ENCODE measurements at regions not wholly inside any gene's neighbourhood (a gene's known extent, or its start where the extent isn't known, plus 50 kb on each side); places are given as distances from the start of the nearest gene placed in this dataset.

DNA sequence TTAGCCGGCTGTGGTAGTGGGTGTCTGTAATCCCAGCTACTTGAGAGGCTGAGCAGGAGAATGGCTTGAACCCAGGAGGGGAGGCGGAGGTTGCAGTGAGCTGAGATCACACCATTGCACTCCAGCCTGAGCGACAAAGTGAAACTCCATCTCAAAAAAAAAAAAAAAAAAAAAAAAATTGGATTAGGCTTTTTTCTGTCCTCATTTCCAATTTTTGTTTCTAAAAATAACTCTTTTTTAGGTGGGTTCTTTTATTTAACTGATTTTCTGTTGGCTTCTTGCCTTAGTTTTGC lies 863.7 kb downstream of the LRFN5 start:
- DNase-seq = no peak

DNA sequence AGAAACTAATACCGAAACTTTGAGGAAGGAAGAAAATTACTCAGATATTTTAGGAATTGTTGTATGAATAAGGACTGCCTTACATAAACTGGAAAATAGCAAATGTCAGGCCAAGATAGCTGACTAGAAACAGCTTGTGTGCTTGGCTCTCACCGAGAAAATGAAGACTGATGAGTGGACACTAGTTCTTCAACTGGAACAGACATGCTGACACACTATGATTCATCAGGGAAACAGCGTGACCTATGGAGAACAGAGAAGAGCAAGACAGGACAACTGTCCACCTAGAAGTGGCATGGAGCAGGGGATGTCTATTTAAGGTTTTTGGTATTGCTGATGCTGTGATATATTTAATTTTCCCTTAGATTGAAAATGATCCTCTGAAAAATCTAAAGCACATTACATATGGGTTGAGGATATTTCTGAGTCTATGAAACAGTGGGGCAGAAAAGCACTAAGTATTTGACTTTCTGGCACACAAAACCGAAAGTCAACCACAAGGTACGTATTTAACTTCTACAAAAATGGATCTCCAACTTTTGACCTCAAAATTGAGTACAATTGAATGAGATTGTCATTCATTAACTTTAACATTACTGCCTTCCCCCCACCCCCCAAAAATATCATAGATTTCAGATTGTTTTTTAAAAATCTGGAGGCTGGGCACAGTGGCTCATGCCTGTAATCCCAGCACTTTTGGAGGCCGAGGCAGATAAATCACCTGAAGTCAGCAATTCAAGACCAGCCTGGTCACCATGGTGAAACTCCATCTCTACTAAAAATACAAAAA lies 863.2 kb downstream of the LRFN5 start:
- DNase-seq = no peak

DNA sequence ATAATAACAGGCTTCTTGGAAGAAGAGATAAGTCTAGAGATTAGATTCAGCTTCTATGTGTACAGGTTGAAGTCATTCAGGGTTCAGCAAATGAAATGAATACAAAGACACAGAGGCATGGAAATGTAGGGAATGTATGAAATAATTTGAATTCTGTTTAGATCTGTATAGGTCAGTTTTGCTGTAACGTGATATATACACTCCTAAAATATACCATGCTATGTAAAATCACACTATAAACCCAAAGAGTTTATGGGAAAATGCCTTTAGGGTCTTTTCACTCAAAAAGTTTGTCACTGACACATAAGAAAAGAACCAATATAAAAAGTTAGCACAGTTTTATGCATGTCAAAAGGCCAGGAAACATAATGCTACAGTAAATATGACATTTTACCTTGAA lies 854.0 kb downstream of the LRFN5 start:
- DNase-seq = no peak

DNA sequence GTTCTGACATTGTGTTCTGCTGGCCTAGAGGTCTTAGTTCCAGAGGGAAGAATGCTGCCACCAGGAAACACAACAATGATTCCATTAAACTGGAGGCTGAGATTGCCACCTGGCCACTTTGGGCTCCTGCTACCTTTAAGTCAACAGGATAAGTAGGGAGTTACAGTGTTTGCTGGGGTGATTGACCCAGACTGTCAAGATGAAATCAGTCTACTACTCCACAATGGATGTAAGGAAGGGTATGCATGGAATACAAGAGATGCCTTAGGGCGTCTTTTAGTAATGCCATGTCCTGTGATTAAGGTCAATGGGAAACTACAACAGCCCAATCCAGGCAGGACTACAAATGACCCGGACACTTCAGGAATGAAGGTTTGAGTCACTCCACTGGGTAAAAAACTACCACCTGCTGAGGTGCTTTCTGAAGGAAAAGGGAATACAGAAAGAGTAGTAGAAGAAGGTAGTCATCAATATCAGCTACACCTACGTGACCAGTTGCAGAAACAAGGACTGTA lies 852.6 kb downstream of the LRFN5 start:
- DNase-seq = no peak

- no peak for DNase-seq
Measured at GRCh38 chr14:42441615-42442014, 834.9 kb downstream of the LRFN5 start.

DNA sequence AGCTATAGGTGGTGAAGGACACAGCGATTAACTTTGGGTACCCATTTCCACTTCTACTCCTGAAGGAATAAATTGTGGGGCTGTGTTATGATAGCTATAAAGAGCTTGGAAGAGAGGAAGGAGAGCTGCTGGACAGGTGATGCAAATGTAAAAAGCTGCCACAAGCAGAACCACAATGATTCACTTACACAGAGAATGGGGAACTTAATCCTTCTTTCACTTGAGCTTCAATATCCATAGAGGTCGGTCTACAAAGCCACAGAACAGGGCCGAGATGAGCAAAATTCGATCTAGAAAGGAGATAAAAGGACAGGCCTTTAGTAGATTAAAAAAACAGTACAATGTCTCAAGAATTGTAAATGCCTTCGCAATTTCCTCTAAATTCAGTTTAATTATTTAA lies 831.1 kb downstream of the LRFN5 start:
- DNase-seq = no peak

DNA sequence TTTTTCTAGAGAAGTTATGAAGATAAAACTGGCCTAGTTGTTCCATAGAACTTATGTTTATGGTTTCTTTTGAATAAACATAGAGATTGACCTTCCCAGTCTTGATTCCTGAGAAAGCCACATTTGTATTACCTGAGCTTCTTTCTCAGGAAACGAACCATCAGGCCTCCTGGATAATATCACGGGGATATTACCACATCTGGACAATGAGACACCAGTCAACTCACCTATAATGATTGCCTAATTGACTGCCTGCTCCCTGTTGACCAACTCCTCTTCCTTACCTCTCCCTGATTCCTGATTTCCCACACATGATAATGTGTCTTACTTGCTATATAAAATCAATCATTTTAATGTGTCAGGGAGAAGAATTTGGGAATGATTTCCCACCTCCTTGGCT lies 822.7 kb downstream of the LRFN5 start:
- no peak for DNase-seq

DNA sequence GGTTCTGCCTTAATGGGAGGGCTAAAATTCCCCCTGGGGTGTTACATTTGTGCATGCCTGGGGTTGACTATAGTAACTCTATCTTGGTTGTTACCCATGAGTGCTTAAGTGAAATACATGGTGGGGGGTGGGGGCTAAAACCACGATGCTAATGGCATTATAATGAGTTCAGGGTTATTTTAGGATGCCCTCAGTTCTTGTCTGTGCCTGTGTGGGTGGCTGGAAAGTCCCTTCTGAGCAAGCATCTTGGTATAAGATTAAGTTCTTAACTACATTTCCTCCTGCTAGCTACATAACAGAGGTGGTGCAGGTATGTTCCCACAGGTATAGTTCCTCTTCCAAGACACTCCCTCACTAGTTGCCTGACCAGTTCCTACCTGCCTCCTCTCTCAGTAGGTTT lies 822.3 kb downstream of the LRFN5 start:
- DNase-seq = no peak

DNA sequence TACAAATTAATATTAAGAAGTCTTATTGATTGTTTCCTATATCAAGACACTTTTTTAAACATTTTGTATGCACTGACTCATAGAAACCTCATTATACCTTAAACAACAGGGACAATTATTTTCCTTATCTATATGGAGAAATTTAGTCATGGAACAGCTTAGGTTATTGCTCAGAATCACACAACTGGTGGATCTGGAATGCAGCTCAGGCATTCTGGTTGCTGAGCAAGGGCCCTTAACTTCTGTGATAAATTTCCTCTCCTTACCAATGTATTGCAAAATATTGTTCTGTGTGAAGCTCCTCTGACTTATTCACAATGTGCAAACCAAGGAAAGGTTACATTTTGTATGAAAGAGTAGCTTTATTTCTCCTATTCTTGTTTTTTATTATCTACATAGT lies 817.8 kb downstream of the LRFN5 start:
- DNase-seq = no peak

- DNase-seq = no peak
Measured at GRCh38 chr14:42421377-42422078, 814.9 kb downstream of the LRFN5 start.

DNA sequence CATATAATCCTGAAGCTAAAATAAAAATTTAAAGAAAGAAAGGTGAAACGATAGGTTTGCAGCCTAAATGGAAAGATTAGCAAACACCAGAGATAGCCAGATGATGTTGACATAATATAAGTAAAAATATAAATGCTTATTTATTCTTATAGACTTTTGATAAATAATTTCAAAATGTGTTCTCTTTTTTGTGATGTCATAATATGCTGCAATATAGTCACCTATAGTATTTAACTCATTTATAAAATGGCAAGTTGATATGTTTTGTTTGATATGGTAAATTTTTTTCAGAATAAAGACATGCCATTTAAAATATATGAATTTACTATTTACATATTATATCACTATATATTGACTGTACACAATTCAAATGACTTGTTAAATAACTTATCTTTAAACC lies 813.4 kb downstream of the LRFN5 start:
- no peak for DNase-seq

GRCh38 chr14:42407153-42407552 lies 800.5 kb downstream of the LRFN5 start:
- DNase-seq = no peak

DNA sequence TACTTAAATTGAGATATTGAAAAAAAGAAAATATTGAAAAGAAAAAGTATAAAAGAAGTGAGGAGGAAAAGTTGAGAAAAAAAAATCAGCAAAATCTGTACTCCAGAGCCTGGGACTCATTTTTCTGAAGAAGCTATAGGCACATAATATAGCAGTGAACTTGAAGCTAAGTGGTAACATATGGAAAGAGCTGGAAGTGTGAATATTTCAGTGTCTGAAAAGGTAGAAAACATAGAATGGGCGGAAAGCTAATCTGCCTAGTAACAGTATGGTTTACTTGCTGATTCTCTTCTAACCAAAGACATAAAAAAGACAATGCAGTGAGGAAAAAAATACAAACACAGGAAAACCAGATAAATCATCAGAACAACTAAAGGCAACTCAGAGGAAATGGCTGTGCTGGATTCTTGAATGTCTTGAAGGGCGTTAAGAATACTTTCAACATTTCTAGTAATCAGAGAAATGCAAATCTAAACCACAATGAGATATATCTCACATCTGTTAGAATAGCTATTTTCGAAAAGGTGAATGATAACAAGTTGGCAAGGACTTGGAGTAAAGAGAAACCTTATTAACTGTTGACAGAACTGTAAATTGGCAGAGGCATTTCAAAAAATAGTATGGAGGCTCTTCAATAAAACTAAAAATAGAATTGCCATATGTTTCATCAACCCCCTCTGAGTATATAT lies 784.6 kb downstream of the LRFN5 start:
- no peak for DNase-seq

DNA sequence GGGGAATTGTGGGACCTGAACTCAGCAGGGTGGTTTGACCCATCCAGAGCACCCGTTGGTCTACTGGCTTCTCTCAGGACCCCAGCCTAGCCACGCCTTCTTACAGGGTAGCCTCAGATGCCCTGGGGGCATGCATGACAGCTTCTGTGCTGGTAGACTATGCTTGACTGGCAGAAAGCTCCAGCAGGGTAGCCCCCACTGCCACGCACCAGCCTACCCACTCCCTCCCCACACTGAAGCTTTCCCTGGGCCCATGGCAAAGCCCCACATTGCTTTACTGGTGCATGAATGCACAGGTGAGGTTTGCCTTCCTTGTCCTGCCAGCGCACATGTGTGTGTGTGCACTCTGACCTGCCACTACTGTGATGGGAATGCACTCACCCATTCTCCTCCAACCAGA lies 772.2 kb downstream of the LRFN5 start:
- no peak for DNase-seq

- no peak for DNase-seq
Measured at GRCh38 chr14:42378274-42378673, 771.6 kb downstream of the LRFN5 start.

GRCh38 chr14:42374332-42374731 lies 767.7 kb downstream of the LRFN5 start:
- no peak for DNase-seq

- DNase-seq = no peak
Measured at GRCh38 chr14:42370056-42370455, 763.4 kb downstream of the LRFN5 start.

DNA sequence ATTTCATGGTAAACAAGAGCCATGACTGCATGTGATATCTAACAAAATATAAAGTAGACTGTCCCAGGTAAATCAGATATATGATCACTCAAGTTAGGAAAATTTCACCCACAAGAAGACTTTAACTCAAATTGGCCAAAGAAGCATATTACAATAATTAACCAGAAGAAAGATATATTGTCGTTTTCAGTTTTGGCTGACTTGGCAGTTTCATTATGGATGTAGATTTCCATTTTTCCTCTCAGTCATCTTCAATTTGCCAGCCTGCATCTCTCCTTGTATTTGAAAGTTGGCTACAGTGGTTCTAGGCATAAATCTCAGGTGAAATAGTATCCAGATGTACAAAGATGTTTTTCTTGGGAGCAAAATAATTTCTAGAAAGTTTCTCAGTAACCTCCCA lies 761.6 kb downstream of the LRFN5 start:
- no peak for DNase-seq

- no peak for DNase-seq
Measured at GRCh38 chr14:42353315-42353714, 746.6 kb downstream of the LRFN5 start.

GRCh38 chr14:42335918-42336317 lies 729.2 kb downstream of the LRFN5 start:
- no peak for DNase-seq

GRCh38 chr14:42334931-42335330 lies 728.3 kb downstream of the LRFN5 start:
- DNase-seq = no peak

GRCh38 chr14:42323426-42323825 lies 716.8 kb downstream of the LRFN5 start:
- no peak for DNase-seq

DNA sequence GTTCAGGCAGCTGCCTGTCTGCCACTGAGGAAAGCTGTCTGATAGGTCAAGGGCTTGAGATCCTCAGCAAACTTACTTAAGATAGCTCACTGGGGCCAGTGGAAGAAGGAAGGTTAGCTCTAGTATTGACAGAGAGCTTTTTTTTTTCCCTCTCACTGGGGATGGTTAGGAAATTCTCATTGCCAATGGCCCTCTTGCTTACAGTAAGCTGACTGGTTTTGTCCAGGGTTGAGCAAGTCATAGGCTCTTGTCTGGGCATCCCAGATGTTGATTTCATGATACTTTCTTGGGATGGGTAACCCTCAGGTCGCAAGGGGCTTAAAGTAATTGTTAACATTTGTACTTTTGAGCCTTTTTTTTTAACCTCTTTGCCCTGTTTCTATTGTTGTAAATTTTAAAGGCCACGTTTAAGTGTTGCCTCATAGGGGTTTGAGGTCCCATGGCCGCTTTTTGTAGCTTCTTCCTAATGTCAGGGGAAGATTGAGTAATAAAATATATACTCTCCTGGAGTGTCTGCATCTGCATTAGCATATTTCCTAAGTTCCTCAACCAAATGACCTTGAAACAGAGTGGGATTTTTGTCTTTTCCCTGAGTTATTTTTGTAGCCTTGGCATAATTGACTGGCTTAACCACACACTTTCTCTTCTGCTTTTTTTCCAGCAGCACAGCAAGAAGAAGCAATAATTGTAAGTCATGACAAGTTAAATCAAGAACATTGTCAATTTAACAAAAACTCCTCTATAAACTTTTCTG lies 716.0 kb downstream of the LRFN5 start:
- DNase-seq = no peak

Data from right kidney (tissue), 1 donor.